Activated naive CD4-positive, alpha-beta T cell treated with anti-CD3 and anti-CD28 coated beads, Interleukin-2, amount 50 U/mL, for 16 hours (primary cell): ENCODE measurements at regions not wholly inside any gene's neighbourhood (a gene's known extent, or its start where the extent isn't known, plus 50 kb on each side); places are given as distances from the start of the nearest gene placed in this dataset.

Experiments
- DNase-seq: peaks from one replicate; pipeline ENCODE4 v3.0.0-alpha.2; 2020

DNA sequence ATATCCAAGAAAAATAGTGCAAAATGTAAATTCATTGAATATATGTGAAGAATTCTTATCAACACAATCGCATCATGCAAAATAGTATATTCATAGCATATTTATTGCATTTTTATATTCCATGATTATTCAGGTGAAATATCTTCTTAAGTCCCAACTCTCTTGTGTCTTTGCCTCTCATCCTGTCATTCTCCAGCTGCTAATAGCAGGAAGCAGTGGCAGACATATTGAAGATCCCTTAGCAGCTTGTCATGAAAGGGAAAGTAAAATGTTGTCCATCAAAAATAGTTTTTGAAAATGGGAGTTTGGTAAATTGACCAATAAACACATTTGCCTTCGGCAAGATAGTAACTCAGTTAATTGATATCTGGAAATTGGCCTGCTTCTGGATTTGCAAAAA is 265.3 kb upstream of the TGFBR2 start:
- no peak for DNase-seq

- no peak for DNase-seq
Observed at GRCh38 chr3:30341851-30342250, 264.6 kb upstream of the TGFBR2 start.

GRCh38 chr3:30342318-30343060 is 263.9 kb upstream of the TGFBR2 start:
- DNase-seq = no peak

- no peak for DNase-seq
Observed at GRCh38 chr3:30343067-30343831, 263.2 kb upstream of the TGFBR2 start.

DNA sequence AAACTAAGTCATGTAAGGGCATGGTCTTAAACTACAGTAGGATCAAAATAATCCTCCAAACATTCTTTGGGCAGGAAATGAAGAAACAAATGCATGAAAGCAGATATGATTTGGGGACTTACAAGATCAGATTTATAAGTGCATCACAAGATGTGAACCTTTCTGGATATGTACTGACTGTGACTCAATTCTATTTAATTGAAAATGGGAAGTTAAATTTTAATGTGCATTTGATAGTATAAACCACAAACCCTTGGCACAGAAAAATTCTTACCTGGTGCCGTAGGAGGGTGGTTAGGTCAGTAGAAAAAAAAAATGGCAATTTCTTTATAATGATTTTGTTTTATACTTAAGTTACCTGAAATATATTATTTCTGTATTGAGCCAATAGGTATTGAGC is 262.5 kb upstream of the TGFBR2 start:
- no peak for DNase-seq

- DNase-seq = no peak
Observed at GRCh38 chr3:30344288-30344687, 262.1 kb upstream of the TGFBR2 start.

DNA sequence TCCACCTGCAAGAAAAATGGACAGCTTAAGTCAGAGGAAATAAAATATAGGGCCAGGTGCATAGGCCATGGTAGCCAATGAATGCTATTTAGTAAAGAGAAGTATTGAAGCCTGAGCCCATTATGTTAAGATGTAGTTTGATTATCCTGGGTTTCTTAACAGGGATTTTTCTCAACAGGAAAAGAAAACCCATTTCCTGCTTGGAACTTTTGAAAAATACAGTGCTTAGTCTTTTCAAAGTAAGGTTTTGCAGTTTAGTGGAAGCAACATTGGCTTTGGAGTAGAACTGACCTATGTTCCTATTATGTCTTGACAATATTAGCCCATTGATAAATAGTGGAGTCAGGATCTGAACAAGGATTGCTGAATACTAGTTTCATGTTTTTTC is 259.5 kb upstream of the TGFBR2 start:
- no peak for DNase-seq

DNA sequence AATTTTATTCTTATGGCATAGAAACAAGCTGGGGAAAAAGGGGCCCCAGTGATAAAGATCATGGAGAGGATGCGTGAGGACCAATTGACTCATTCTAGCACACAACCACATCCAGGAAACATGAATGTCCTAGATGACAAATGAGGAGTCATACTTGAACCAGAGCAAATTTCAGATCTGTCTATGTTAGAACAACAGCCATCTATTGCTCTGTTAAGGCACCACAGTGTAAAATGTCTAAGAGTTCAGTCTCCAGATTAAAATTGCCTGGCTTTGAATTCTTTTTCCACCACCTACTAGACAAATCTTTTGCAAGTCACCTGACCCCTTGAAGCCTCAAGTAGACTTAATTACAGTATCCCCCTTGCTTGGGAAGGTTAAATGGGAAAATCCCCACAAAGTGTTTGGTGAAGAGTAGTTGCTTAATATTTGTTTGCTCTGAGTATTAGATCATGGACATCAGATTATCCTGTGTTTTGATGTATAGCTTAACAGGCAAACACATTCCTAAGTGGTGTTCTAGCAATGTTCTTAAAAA is 258.7 kb upstream of the TGFBR2 start:
- peak; percentile 31 for DNase-seq

GRCh38 chr3:30349507-30349906 is 256.9 kb upstream of the TGFBR2 start:
- no peak for DNase-seq

DNA sequence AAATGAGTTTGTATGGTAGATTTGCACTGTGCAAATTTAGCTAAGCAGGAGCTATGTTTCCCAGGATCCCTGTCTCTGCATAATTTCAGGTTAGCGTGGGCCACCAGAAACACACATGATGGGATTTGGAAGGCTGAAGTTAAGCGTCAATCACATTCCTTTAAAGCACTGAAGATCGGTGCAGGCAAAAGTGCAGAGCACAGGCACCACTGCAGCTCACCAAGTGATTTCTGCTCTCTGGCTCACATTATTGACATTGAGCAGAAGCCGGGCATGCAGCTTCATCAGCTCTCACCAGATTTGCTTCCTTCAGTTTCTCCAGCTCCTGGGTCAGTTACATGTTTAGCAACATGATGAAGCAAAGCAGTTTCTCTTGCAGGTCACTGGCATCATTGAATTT is 256.4 kb upstream of the TGFBR2 start:
- no peak for DNase-seq

DNA sequence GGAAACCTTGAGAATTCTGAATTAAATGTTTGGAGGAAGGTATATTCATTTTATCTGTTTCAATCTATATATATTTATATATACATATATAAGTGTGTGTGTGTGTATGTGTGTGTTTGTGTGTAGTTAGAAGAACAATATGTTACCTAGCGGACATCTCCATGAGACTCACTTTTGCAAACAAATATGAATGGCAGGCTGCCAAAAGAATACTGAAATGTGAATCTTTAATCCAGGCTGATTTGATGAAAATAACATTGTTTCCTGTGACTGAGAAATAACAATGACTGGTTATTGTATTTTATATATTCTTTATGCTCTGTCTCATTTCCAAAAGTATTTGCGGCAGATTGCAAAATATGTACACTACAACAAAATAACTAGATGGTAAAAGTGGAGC is 255.5 kb upstream of the TGFBR2 start:
- no peak for DNase-seq

DNA sequence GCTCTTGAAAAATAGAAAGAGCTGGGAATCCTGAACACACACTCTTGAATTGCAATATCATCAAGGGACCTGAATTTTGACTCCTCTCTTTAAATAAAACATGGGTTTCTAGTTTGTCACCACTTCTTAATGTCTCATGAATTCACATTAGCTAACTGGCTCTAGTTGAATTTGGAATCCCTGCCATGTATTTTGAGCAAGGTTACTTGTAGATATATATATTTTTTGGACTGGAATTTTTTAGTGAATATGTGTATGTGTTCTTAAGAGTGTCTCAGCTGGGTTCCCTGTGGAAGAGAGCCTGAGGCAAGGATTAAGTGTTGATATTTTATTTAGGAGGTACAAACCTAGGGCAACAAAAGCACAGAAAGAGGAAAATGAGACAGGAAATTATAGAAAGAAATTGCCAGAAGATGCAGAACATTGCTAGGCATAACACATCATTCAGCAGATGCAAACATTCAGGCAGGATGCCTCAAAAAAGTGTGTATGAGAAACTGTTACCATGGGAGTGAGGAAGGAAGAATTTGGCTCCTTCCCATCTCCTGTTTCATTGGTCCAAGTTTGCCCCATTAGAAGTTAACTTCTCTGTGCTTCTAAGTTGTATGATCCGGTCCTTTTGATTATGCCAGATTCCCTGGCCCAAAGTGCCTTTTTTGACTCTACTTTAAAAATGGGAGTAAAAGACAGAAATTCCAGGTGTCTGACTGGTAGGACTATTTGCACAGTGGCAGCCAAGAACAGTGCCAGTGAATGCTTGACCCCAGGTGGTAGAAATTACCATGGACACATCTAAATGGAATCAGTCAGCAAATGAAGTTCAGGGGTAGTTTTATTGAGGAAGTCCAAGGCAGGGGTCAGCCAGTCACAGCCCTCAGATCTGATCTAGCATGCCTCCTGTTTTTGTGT is 253.7 kb upstream of the TGFBR2 start:
- no peak for DNase-seq

- no peak for DNase-seq
Observed at GRCh38 chr3:30353711-30354467, 252.5 kb upstream of the TGFBR2 start.

GRCh38 chr3:30354513-30354912 is 251.9 kb upstream of the TGFBR2 start:
- no peak for DNase-seq

GRCh38 chr3:30354972-30355371 is 251.4 kb upstream of the TGFBR2 start:
- no peak for DNase-seq

GRCh38 chr3:30355622-30356021 is 250.8 kb upstream of the TGFBR2 start:
- DNase-seq = no peak

GRCh38 chr3:30356866-30357753 is 249.3 kb upstream of the TGFBR2 start:
- no peak for DNase-seq

GRCh38 chr3:30357897-30358296 is 248.5 kb upstream of the TGFBR2 start:
- no peak for DNase-seq

DNA sequence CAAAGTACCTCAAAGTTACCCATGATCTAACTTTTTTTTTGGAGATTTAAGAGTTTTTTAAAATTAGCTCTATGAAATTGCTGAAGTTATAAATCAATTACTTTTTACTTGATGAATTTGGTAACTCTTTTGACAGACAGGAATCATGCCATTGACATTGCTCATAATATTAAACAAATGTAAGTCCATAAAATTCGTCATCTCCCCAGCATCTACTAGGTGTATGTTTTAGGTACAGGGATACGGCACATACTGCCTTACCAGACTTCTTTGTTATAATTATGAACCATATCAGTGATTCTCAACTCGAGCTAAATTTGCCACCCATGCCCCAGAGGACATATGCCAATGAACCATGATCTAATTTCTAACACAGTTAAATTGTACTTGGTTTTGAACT is 247.5 kb upstream of the TGFBR2 start:
- no peak for DNase-seq

GRCh38 chr3:30368978-30369377 is 237.4 kb upstream of the TGFBR2 start:
- no peak for DNase-seq

DNA sequence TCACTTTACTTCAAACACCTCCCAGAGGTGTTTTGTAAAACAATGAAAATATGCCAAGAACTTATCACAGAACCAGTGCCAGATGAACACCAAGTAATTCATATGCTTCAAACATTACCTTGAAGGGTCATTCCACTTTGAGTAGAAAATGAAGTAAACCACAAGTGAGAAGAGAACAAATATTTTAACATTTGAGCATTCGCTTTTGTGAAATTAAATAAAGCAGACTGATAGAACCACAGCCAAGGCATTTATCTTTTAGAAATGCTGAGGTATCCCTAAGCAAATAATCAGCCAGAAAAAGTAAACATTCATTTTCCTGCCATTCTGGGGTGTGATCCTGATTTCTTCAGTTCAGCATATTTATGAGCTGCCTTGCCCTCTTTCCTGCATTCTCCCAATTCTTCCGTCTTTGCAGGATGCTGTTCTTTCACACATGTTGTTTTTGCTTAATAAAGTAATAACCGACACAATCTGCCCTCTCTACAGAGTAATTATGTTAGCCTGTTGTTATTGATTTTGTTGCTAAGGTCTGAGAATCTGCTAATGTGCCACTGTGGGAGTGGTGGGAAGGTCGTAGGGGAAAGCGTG is 235.6 kb upstream of the TGFBR2 start:
- no peak for DNase-seq
